ENCODE measurements at regions not wholly inside any gene's neighbourhood (a gene's known extent, or its start where the extent isn't known, plus 50 kb on each side); places are given as distances from the start of the nearest gene placed in this dataset.

GRCh38 chr12:90883456-90883855, 71.5 kb downstream of the CCER1 start:
- no peak for TF ChIP-seq CTCF (IDR thresholded peaks at IDR 0.05)
- H3K9me3 ChIP-seq: no peaks in the 10 kb centered on the region

GRCh38 chr12:90871726-90872096, 83.3 kb downstream of the CCER1 start:
- Histone ChIP-seq H3K36me3 (no peaks in the 10 kb centered on the region), H3K9me3 (no peaks in the 10 kb centered on the region), H3K4me1 (no peaks in the 10 kb centered on the region), H3K27ac (no peak overlapping the region), H3K27me3 (no peaks in the 10 kb centered on the region), H3K4me3 (no peak overlapping the region)
- no peak for DNase-seq (ENCODE audit: low spot score)
- no peak for TF ChIP-seq CTCF (IDR thresholded peaks at IDR 0.05)

More at GRCh38 chr12:90883456-90883855, 71.5 kb downstream of the CCER1 start:
- H3K36me3 ChIP-seq: no peaks in the 10 kb centered on the region
- no peaks in the 10 kb centered on the region for H3K27me3 ChIP-seq
- DNase-seq (ENCODE audit: low spot score): no peak
- no peak overlapping the region for H3K27ac ChIP-seq
- H3K4me1 ChIP-seq: no peaks in the 10 kb centered on the region
- no peak overlapping the region for H3K4me3 ChIP-seq

DNA sequence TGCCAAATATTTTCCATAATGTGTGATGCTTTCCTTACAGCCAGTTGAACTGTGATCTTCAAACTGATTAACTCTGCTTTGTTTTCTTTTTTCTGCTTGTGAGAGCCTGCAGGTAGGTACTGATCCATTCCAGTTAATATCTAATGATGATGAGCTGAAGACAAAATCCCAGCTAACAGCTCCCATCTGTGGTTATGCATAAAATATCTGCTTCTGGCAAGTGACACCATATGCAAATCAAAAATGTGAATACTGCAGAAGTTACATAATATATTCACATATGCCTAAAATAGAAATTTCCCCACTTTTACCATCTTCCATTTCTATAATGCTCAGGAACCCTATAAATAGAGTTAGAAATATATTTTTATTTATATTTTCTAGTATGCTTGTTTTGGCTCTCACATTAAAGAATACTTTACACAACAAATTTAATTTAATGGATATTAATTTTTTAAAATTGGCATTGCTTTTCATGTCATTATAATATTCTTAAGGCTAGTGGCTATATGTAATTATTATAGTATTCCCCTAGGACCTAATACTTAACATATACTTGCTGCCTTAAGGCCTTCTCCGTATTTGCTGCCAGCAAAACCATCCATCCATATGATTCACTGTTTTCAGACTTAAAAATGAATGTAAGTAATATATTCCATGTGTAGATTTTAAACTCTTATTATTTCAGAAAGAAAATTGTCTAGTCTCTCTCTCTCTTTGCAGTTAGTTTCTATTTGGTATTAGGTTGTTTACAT, 83.8 kb downstream of the CCER1 start:
- no peaks in the 10 kb centered on the region for H3K27me3 ChIP-seq
- no peaks in the 10 kb centered on the region for H3K9me3 ChIP-seq
- no peak for DNase-seq (ENCODE audit: low spot score)
- no peak overlapping the region for H3K27ac ChIP-seq
- TF ChIP-seq CTCF (IDR thresholded peaks at IDR 0.05): no peak
- H3K4me1 ChIP-seq: no peaks in the 10 kb centered on the region
- no peaks in the 10 kb centered on the region for H3K36me3 ChIP-seq
- no peak overlapping the region for H3K4me3 ChIP-seq

DNA sequence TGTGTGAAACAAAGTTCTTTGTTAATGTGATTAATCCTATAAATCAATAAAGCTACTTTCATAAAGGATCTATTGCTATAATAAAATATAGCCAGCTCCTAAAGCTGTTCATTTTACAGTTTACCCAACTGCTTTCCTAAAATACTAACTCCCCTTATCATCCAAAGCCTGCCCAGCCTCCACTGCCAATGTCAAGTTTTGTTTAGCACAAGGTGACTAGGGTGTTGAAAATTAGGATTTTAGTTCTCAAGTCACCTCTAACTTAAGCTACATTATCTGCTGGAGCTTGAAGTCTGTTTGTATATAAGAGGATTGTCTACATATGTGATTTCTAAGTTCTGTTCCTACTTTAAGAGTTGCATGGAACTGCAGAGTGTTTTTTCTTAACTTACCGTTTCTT, 86.3 kb downstream of the CCER1 start:
- Histone ChIP-seq H3K36me3 (no peaks in the 10 kb centered on the region), H3K27ac (no peak overlapping the region), H3K9me3 (no peaks in the 10 kb centered on the region), H3K4me1 (no peaks in the 10 kb centered on the region), H3K27me3 (no peaks in the 10 kb centered on the region), H3K4me3 (no peak overlapping the region)
- TF ChIP-seq CTCF (IDR thresholded peaks at IDR 0.05): no peak
- no peak for DNase-seq (ENCODE audit: low spot score)

GRCh38 chr12:90859591-90859990, 95.4 kb downstream of the CCER1 start:
- Histone ChIP-seq H3K4me1 (peaks cover 0 to 4% of the 10 kb centered on the region in 2 donors), H3K4me3 (no peak overlapping the region), H3K27me3 (no peaks in the 10 kb centered on the region), H3K27ac (no peak overlapping the region), H3K36me3 (no peaks in the 10 kb centered on the region), H3K9me3 (peaks cover 0 to 7% of the 10 kb centered on the region in 2 donors)
- no peak for DNase-seq (ENCODE audit: low spot score)
- no peak for TF ChIP-seq CTCF (IDR thresholded peaks at IDR 0.05)

- no peak for TF ChIP-seq CTCF (IDR thresholded peaks at IDR 0.05)
- peaks cover 0 to 4% of the 10 kb centered on the region in 2 donors for H3K4me1 ChIP-seq
- no peaks in the 10 kb centered on the region for H3K27me3 ChIP-seq
- no peaks in the 10 kb centered on the region for H3K36me3 ChIP-seq
- DNase-seq (ENCODE audit: low spot score): no peak
- peaks cover 0 to 7% of the 10 kb centered on the region in 2 donors for H3K9me3 ChIP-seq
- no peak overlapping the region for H3K27ac ChIP-seq
- no peak overlapping the region for H3K4me3 ChIP-seq
Observed at GRCh38 chr12:90858252-90858651, 96.7 kb downstream of the CCER1 start.

Measured in right atrium auricular region (tissue), 2 donors.